ENCODE measurements at regions not wholly inside any gene's neighbourhood (a gene's known extent, or its start where the extent isn't known, plus 50 kb on each side); places are given as distances from the start of the nearest gene placed in this dataset.

- ATAC-seq (replicated peaks in 6 of 8): no peak
Measured at GRCh38 chr2:15681089-15681885, 89.6 kb downstream of the DDX1 start.

GRCh38 chr2:15682354-15682753 lies 90.7 kb downstream of the DDX1 start:
- H3K4me1 ChIP-seq (replicated peaks in 1 of 2): peaks cover 6% of the 10 kb centered on the region in 2 donors
- no peak overlapping the region for H3K27ac ChIP-seq
- in situ Hi-C loops (cut with MboI; ENCODE audit: low pct_unique_long_range_greater_than_20kb in 2 of 9, low sequenced_read_pairs in 9 of 9, unreplicated experiment in 9 of 9): no loop called here
- no peak overlapping the region for H3K4me3 ChIP-seq
- no peak for ATAC-seq (replicated peaks in 6 of 8)
- WGBS, 10 experiments: 0 to 100% (median 76%) methylated on average over 1 to 4 of the region's 4 CpGs; no CpG with 5 or more reads in 2 of the 10 experiments

More at GRCh38 chr2:15681089-15681885, 89.6 kb downstream of the DDX1 start:
- Histone ChIP-seq H3K27ac (no peak overlapping the region), H3K4me3 (no peak overlapping the region), H3K4me1 (replicated peaks in 1 of 2) (peaks cover 6% of the 10 kb centered on the region in 2 donors)
- in situ Hi-C loops (cut with MboI; ENCODE audit: low pct_unique_long_range_greater_than_20kb in 2 of 9, low sequenced_read_pairs in 9 of 9, unreplicated experiment in 9 of 9): no loop called here
- WGBS, 10 experiments: 83 to 100% (median 96%) methylated on average over 1 to 3 of the region's 4 CpGs; no CpG with 5 or more reads in 3 of the 10 experiments

- in situ Hi-C loops (cut with MboI; ENCODE audit: low pct_unique_long_range_greater_than_20kb in 2 of 9, low sequenced_read_pairs in 9 of 9, unreplicated experiment in 9 of 9): no loop called here
- WGBS, 10 experiments: 50 to 90% (median 62%) methylated on average over 2 to 9 of the region's 13 CpGs
- Histone ChIP-seq H3K27ac (no peak overlapping the region), H3K4me3 (no peak overlapping the region), H3K4me1 (replicated peaks in 1 of 2) (peaks cover 6% of the 10 kb centered on the region in 2 donors)
- peak in 4 of 8 experiments; percentile 22 to 79 (median 66) for ATAC-seq (replicated peaks in 6 of 8)
Measured at GRCh38 chr2:15684161-15685039, 92.7 kb downstream of the DDX1 start.

GRCh38 chr2:15685143-15685542 lies 93.5 kb downstream of the DDX1 start:
- in situ Hi-C loops (cut with MboI; ENCODE audit: low pct_unique_long_range_greater_than_20kb in 2 of 9, low sequenced_read_pairs in 9 of 9, unreplicated experiment in 9 of 9): no loop called here
- Histone ChIP-seq H3K4me1 (replicated peaks in 1 of 2) (peaks cover 6% of the 10 kb centered on the region in 2 donors), H3K27ac (no peak overlapping the region), H3K4me3 (no peak overlapping the region)
- no peak for ATAC-seq (replicated peaks in 6 of 8)
- WGBS, 10 experiments: 19 to 100% (median 83%) methylated on average over 1 to 7 of the region's 9 CpGs; no CpG with 5 or more reads in 3 of the 10 experiments

- in situ Hi-C loops (cut with MboI; ENCODE audit: low pct_unique_long_range_greater_than_20kb in 2 of 9, low sequenced_read_pairs in 9 of 9, unreplicated experiment in 9 of 9): no loop called here
- WGBS, 10 experiments: 39 to 100% (median 58%) methylated on average over 1 to 2 of the region's 2 CpGs; no CpG with 5 or more reads in 3 of the 10 experiments
- Histone ChIP-seq H3K4me3 (no peak overlapping the region), H3K4me1 (replicated peaks in 1 of 2) (peaks cover 6% of the 10 kb centered on the region in 2 donors), H3K27ac (no peak overlapping the region)
- no peak for ATAC-seq (replicated peaks in 6 of 8)
Measured at GRCh38 chr2:15686643-15687042, 95.0 kb downstream of the DDX1 start.

GRCh38 chr2:15687243-15687642 lies 95.6 kb downstream of the DDX1 start:
- 13 to 100% (median 20%) methylated on average over 1 of the region's 1 CpG; no CpG with 5 or more reads in 6 of the 10 experiments for WGBS, 10 experiments
- H3K27ac ChIP-seq: no peak overlapping the region
- in situ Hi-C loops (cut with MboI; ENCODE audit: low pct_unique_long_range_greater_than_20kb in 2 of 9, low sequenced_read_pairs in 9 of 9, unreplicated experiment in 9 of 9): no loop called here
- ATAC-seq (replicated peaks in 6 of 8): no peak
- H3K4me1 ChIP-seq (replicated peaks in 1 of 2): peaks cover 6% of the 10 kb centered on the region in 2 donors
- no peak overlapping the region for H3K4me3 ChIP-seq

GRCh38 chr2:15687720-15688119 lies 96.1 kb downstream of the DDX1 start:
- WGBS, 10 experiments: 40 to 100% (median 86%) methylated on average over 1 to 3 of the region's 6 CpGs; no CpG with 5 or more reads in 5 of the 10 experiments
- Histone ChIP-seq H3K27ac (no peak overlapping the region), H3K4me1 (replicated peaks in 1 of 2) (peaks cover 6% of the 10 kb centered on the region in 2 donors), H3K4me3 (no peak overlapping the region)
- in situ Hi-C loops (cut with MboI; ENCODE audit: low pct_unique_long_range_greater_than_20kb in 2 of 9, low sequenced_read_pairs in 9 of 9, unreplicated experiment in 9 of 9): no loop called here
- ATAC-seq (replicated peaks in 6 of 8): no peak

GRCh38 chr2:15688924-15689568 lies 97.4 kb downstream of the DDX1 start:
- WGBS, 10 experiments: 49 to 100% (median 93%) methylated on average over 1 to 2 of the region's 8 CpGs; no CpG with 5 or more reads in 5 of the 10 experiments

GRCh38 chr2:15689654-15690053 lies 98.0 kb downstream of the DDX1 start:
- H3K4me3 ChIP-seq: no peak overlapping the region
- in situ Hi-C loops (cut with MboI; ENCODE audit: low pct_unique_long_range_greater_than_20kb in 2 of 9, low sequenced_read_pairs in 9 of 9, unreplicated experiment in 9 of 9): no loop called here
- ATAC-seq (replicated peaks in 6 of 8): no peak
- peaks cover 8 to 13% of the 10 kb centered on the region in 2 donors for H3K4me1 ChIP-seq (replicated peaks in 1 of 2)
- H3K27ac ChIP-seq: no peak overlapping the region
- WGBS, 10 experiments: 79 to 100% (median 80%) methylated on average over 1 to 7 of the region's 10 CpGs; no CpG with 5 or more reads in 5 of the 10 experiments

More at GRCh38 chr2:15688924-15689568, 97.4 kb downstream of the DDX1 start:
- H3K4me1 ChIP-seq (replicated peaks in 1 of 2): peaks cover 7 to 12% of the 10 kb centered on the region in 2 donors
- no peak for ATAC-seq (replicated peaks in 6 of 8)
- in situ Hi-C loops (cut with MboI; ENCODE audit: low pct_unique_long_range_greater_than_20kb in 2 of 9, low sequenced_read_pairs in 9 of 9, unreplicated experiment in 9 of 9): no loop called here
- H3K4me3 ChIP-seq: no peak overlapping the region
- H3K27ac ChIP-seq: no peak overlapping the region

- in situ Hi-C loops (cut with MboI; ENCODE audit: low pct_unique_long_range_greater_than_20kb in 2 of 9, low sequenced_read_pairs in 9 of 9, unreplicated experiment in 9 of 9): no loop called here
- Histone ChIP-seq H3K4me3 (no peak overlapping the region), H3K27ac (no peak overlapping the region), H3K4me1 (replicated peaks in 1 of 2) (peaks cover 8 to 14% of the 10 kb centered on the region in 2 donors)
- 20 to 100% (median 80%) methylated on average over 1 to 8 of the region's 12 CpGs; no CpG with 5 or more reads in 1 of the 10 experiments for WGBS, 10 experiments
- ATAC-seq (replicated peaks in 6 of 8): no peak
Measured at GRCh38 chr2:15691586-15692310, 100.1 kb downstream of the DDX1 start.

GRCh38 chr2:15692551-15693377 lies 101.1 kb downstream of the DDX1 start:
- ATAC-seq (replicated peaks in 6 of 8): no peak
- H3K4me3 ChIP-seq: no peak overlapping the region
- WGBS, 10 experiments: 28 to 100% (median 90%) methylated on average over 2 to 10 of the region's 15 CpGs; no CpG with 5 or more reads in 3 of the 10 experiments
- H3K4me1 ChIP-seq (replicated peaks in 1 of 2): peaks cover 8 to 14% of the 10 kb centered on the region in 2 donors
- in situ Hi-C loops (cut with MboI; ENCODE audit: low pct_unique_long_range_greater_than_20kb in 2 of 9, low sequenced_read_pairs in 9 of 9, unreplicated experiment in 9 of 9): no loop called here
- no peak overlapping the region for H3K27ac ChIP-seq

Measured in motor neuron (in vitro differentiated cells).